HepG2 (cell line): ENCODE measurements at regions not wholly inside any gene's neighbourhood (a gene's known extent, or its start where the extent isn't known, plus 50 kb on each side); places are given as distances from the start of the nearest gene placed in this dataset.

Source experiments
- ATAC-seq: fragments of 200-7000 bp; cut with Tn5 transposase; 3 replicates; pipeline ENCODE4 v1.9.1; 2020; ENCODE audit warnings: mild to moderate bottlenecking, moderate library complexity
- BruUV-seq: library from RNA; stranded (reverse); fragments of 400-500 nt; replicated peaks from 2 replicates; lab custom pipeline; 2021; lab: Mats Ljungman, UMichigan
- CTCF ChIA-PET: fragments of 300-600 bp; formaldehyde crosslinking; extraction: SDS; loops from one replicate; lab custom pipeline; 2021; ENCODE audit warnings: low total read pairs, inconsistent platforms, low intra/inter-chr PET ratio; lab: Yijun Ruan, JAX
- POLR2A ChIA-PET: fragments of 350-600 bp; sonication (Branson Sonifier 250); formaldehyde crosslinking; loops from one replicate; lab custom pipeline; 2020; ENCODE audit warnings: antibody characterized with exemption, inconsistent platforms; lab: Yijun Ruan, JAX
- DNase-seq: peaks from one replicate; pipeline ENCODE4 v3.0.0-alpha.2; 2015; ENCODE audit warnings: low spot score
- FAIRE-seq: peaks from 3 replicates; lab custom pipeline; 2011; peaks lifted over from hg19 to GRCh38; lab: Jason Lieb, UNC
- H2AFZ ChIP-seq: one replicate; pipeline ENCODE4 v1.6.1; 2011; ENCODE audit warnings: low read length, inconsistent platforms
- H3K27ac ChIP-seq: fragments of 300-600 bp; 3 replicates; pipeline ENCODE4 v1.8.0; 2011; ENCODE audit warnings: mixed run types, mild to moderate bottlenecking, mixed read lengths, low read length, inconsistent platforms; ENCODE audit not compliant: insufficient read depth; ENCODE audit errors: extremely low read length
- H3K27me3 ChIP-seq, 2 experiments: fragments of 200-600 bp in 1 of 2; 2 replicates in 1 of 2; 3 replicates in 1 of 2; pipeline versions ENCODE4 v1.6.0 to v1.8.0; 2011; ENCODE audit warnings: low read length in 2 of 2, mild to moderate bottlenecking in 2 of 2, moderate library complexity in 2 of 2, inconsistent platforms in 1 of 2; ENCODE audit not compliant: insufficient read depth in 2 of 2, control insufficient read depth in 1 of 2
- H3K36me3 ChIP-seq, 2 experiments: fragments of 200-600 bp in 1 of 2; replicated peaks in 1 of 2; 2 replicates in 1 of 2; 3 replicates in 1 of 2; pipeline versions ENCODE4 v1.5.1 to v1.8.0; 2011; ENCODE audit warnings: low read length in 2 of 2, inconsistent platforms in 1 of 2; ENCODE audit not compliant: insufficient read depth in 2 of 2, control insufficient read depth in 1 of 2
- H3K4me1 ChIP-seq: 2 replicates; pipeline ENCODE4 v1.5.1; 2012; ENCODE audit warnings: low read length, inconsistent platforms; ENCODE audit not compliant: insufficient read depth
- H3K4me2 ChIP-seq: 2 replicates; pipeline ENCODE4 v1.6.0; 2011; ENCODE audit warnings: low read depth, low read length, inconsistent platforms
- H3K4me3 ChIP-seq, 3 experiments: fragments of 200-600 bp in 1 of 3; sonication (generic), shearing (Covaris generic) in 1 of 3; replicated peaks in 1 of 3; 2 replicates each; pipeline ENCODE4 v1.5.1; 2011 to 2016; ENCODE audit warnings: low read length in 3 of 3, inconsistent platforms in 2 of 3, low read depth in 2 of 3, mild to moderate bottlenecking in 2 of 3, control low read depth in 1 of 3, mixed read lengths in 1 of 3; ENCODE audit not compliant: insufficient read depth in 1 of 3
- H3K79me2 ChIP-seq: one replicate; pipeline ENCODE4 v1.6.1; 2011; ENCODE audit warnings: low read length, inconsistent platforms; ENCODE audit not compliant: insufficient read depth
- H3K9ac ChIP-seq: 2 replicates; pipeline ENCODE4 v1.6.0; 2011; ENCODE audit warnings: mild to moderate bottlenecking, low read depth, low read length, inconsistent platforms; ENCODE audit not compliant: insufficient read depth
- H3K9me3 ChIP-seq: 2 replicates; pipeline ENCODE4 v1.5.1; 2012; ENCODE audit warnings: mild to moderate bottlenecking, low read length
- H4K20me1 ChIP-seq: 2 replicates; pipeline ENCODE4 v1.6.0; 2011; ENCODE audit warnings: inconsistent platforms, mild to moderate bottlenecking, low read length, moderate library complexity; ENCODE audit not compliant: insufficient read depth
- GATA4 ChIP-seq: sonication (generic); IDR thresholded peaks from 2 replicates; pipeline ENCODE4 v1.6.1; 2016; ENCODE audit warnings: antibody characterized with exemption, low read depth, borderline replicate concordance
- IRX3 ChIP-seq: sonication (generic); formaldehyde crosslinking; IDR thresholded peaks from 2 replicates; pipeline ENCODE4 v1.8.1; 2023; ENCODE audit warnings: mild to moderate bottlenecking, low read depth, missing genetic modification reagents, borderline replicate concordance
- KLF16 ChIP-seq, 2 experiments: sonication (generic) in 1 of 2; formaldehyde crosslinking in 1 of 2; IDR thresholded peaks; 2 replicates each; pipeline versions ENCODE4 v1.6.1 to v1.8.0; 2016 to 2023; ENCODE audit warnings: missing genetic modification reagents in 2 of 2, missing compliant biosample characterization in 1 of 2
- MEIS2 ChIP-seq: sonication (generic); formaldehyde crosslinking; IDR thresholded peaks from 2 replicates; pipeline ENCODE4 v1.9.0; 2021; ENCODE audit warnings: mild to moderate bottlenecking, missing genetic modification reagents
- MLXIP ChIP-seq: sonication (generic); formaldehyde crosslinking; IDR thresholded peaks from 2 replicates; pipeline ENCODE4 v1.9.0; 2021; ENCODE audit warnings: missing genetic modification reagents, borderline replicate concordance
- SP2 ChIP-seq: sonication (generic); formaldehyde crosslinking; IDR thresholded peaks from 2 replicates; pipeline ENCODE4 v1.5.1; 2020; ENCODE audit warnings: mild to moderate bottlenecking, missing genetic modification reagents
- THAP11 ChIP-seq: IDR thresholded peaks from 2 replicates; pipeline ENCODE4 v1.6.1; 2016; ENCODE audit warnings: missing biosample characterization, missing genetic modification reagents
- ZBTB46 ChIP-seq: sonication (generic); formaldehyde crosslinking; IDR thresholded peaks from 2 replicates; pipeline ENCODE4 v1.4.0; 2020; ENCODE audit warnings: mild to moderate bottlenecking, missing genetic modification reagents, borderline replicate concordance
- ZFP36L2 ChIP-seq: sonication (generic); formaldehyde crosslinking; IDR thresholded peaks from 2 replicates; pipeline ENCODE4 v1.4.0; 2020; ENCODE audit warnings: missing genetic modification reagents
- ZFX ChIP-seq: sonication (generic); formaldehyde crosslinking; IDR thresholded peaks from 2 replicates; pipeline ENCODE4 v1.4.0; 2020; ENCODE audit warnings: mild to moderate bottlenecking, low read depth, missing genetic modification reagents, moderate library complexity
- ZNF263 ChIP-seq: sonication (generic); formaldehyde crosslinking; IDR thresholded peaks from 2 replicates; pipeline ENCODE4 v1.4.0; 2020; ENCODE audit warnings: missing genetic modification reagents
- ZNF33A ChIP-seq: sonication (generic); formaldehyde crosslinking; IDR thresholded peaks from 2 replicates; pipeline ENCODE4 v1.5.1; 2020; ENCODE audit warnings: missing genetic modification reagents, mild to moderate bottlenecking, moderate library complexity, borderline replicate concordance
- ZNF431 ChIP-seq: sonication (generic); formaldehyde crosslinking; IDR thresholded peaks from 2 replicates; pipeline ENCODE4 v1.9.0; 2022; ENCODE audit warnings: missing genetic modification reagents, low read depth, mild to moderate bottlenecking, borderline replicate concordance
- ZNF572 ChIP-seq: sonication (generic); formaldehyde crosslinking; IDR thresholded peaks from 2 replicates; pipeline ENCODE4 v1.5.1; 2020; ENCODE audit warnings: mild to moderate bottlenecking, missing genetic modification reagents
- ZNF703 ChIP-seq: sonication (generic); formaldehyde crosslinking; IDR thresholded peaks from 2 replicates; pipeline ENCODE4 v1.5.1; 2020; ENCODE audit warnings: missing genetic modification reagents, mild to moderate bottlenecking, moderate library complexity, borderline replicate concordance
- ZNF772 ChIP-seq: sonication (generic); formaldehyde crosslinking; IDR thresholded peaks from 2 replicates; pipeline ENCODE4 v1.5.0; 2020; ENCODE audit warnings: mild to moderate bottlenecking, missing genetic modification reagents
- WGBS: methylation state at CpG from one replicate; pipeline ENCODE4 v1.1.6; 2017; ENCODE audit warnings: low lambda C conversion rate; 5-methylcytosine and 5-hydroxymethylcytosine counted together
- in situ Hi-C: cut with HindIII; loops from 2 replicates; pipeline ENCODE4 v1.10.0; 2017; ENCODE audit warnings: low pct_unique_long_range_greater_than_20kb; ENCODE audit not compliant: extremely low pct_ligation_motif_present
- intact Hi-C: fragments of 100-400 bp; cut with micrococcal nuclease; formaldehyde crosslinking; loops from one replicate; pipeline ENCODE4 v1.10.0; 2022; ENCODE audit not compliant: unreplicated experiment

GRCh38 chr5:3843706-3844105 is 248.1 kb downstream of the IRX1 start:
- H4K20me1 ChIP-seq, result no peaks in the 10 kb centered on the region
- CTCF ChIA-PET, result no interaction called here
- no peak overlapping the region for H3K9ac ChIP-seq
- no peak overlapping the region for H3K27ac ChIP-seq
- H3K4me2 ChIP-seq, result no peak overlapping the region
- ATAC-seq, result no peak
- no peak overlapping the region for H2AFZ ChIP-seq
- H3K36me3 ChIP-seq, result no peaks in the 10 kb centered on the region
- 46% methylated on average over 6 of the region's 6 CpGs for WGBS
- in situ Hi-C loops (no loop called here), intact Hi-C loops (no loop called here)
- H3K4me3 ChIP-seq, result no peak overlapping the region
- no peak for FAIRE-seq
- H3K79me2 ChIP-seq, result no peaks in the 10 kb centered on the region
- TF ChIP-seq GATA4 (no peak), ZNF431 (CRISPR knock-in tag) (no peak), ZNF263 (CRISPR knock-in tag) (no peak)
- no peak for DNase-seq
- no peaks in the 10 kb centered on the region for H3K27me3 ChIP-seq
- POLR2A ChIA-PET, result no interaction called here
- H3K4me1 ChIP-seq, result no peaks in the 10 kb centered on the region
- peaks cover 38% of the 10 kb centered on the region for H3K9me3 ChIP-seq
- BruUV-seq, result no TSS peak

DNA sequence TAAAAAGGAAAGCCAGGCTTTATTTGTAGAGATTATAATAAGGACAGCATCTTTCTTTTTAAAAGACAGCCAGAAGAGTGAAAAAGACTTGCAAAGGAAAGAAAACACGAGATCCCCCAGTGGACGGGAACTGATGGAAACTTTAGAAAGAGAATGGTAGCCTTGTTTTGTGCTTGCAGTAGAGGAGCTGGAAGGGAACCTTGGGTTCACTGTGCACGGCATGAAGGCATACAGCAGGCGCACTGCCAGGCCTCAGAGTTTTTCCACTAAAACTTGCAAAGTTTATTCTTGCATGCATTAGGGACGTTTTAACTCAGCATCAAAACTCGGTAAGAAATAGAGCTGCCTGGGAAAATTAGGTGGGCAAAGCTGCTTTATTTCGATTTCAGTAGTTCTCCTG is 248.6 kb downstream of the IRX1 start:
- H3K4me2 ChIP-seq, result no peak overlapping the region
- H3K27me3 ChIP-seq, result no peaks in the 10 kb centered on the region
- intact Hi-C loops (no loop called here), in situ Hi-C loops (no loop called here)
- no peak overlapping the region for H3K9ac ChIP-seq
- no peak for FAIRE-seq
- ChIA-PET POLR2A (no interaction called here), CTCF (no interaction called here)
- no peak overlapping the region for H3K27ac ChIP-seq
- no peaks in the 10 kb centered on the region for H4K20me1 ChIP-seq
- no peaks in the 10 kb centered on the region for H3K4me1 ChIP-seq
- no TSS peak for BruUV-seq
- no peak overlapping the region for H2AFZ ChIP-seq
- ATAC-seq, result no peak
- no peak for DNase-seq
- H3K79me2 ChIP-seq, result no peaks in the 10 kb centered on the region
- H3K4me3 ChIP-seq, result no peak overlapping the region
- WGBS, result 2% methylated on average over 7 of the region's 7 CpGs
- no peaks in the 10 kb centered on the region for H3K36me3 ChIP-seq
- peaks cover 38% of the 10 kb centered on the region for H3K9me3 ChIP-seq
- TF ChIP-seq ZNF703 (no peak), ZFP36L2 (CRISPR knock-in tag) (no peak), ZNF431 (CRISPR knock-in tag) (no peak), ZBTB46 (CRISPR knock-in tag) (no peak), KLF16 (CRISPR knock-in tag; IDR thresholded peaks at IDR 0.05) (no peak), ZNF33A (CRISPR knock-in tag) (no peak), ZNF772 (CRISPR knock-in tag) (no peak), MEIS2 (CRISPR knock-in tag) (no peak), IRX3 (CRISPR knock-in tag) (no peak), THAP11 (CRISPR knock-in tag) (no peak), ZNF572 (CRISPR knock-in tag) (no peak), SP2 (CRISPR knock-in tag) (no peak), ZFX (CRISPR knock-in tag) (no peak), MLXIP (CRISPR knock-in tag) (no peak)
